Skin of body (tissue), 1 donor: ENCODE measurements at regions not wholly inside any gene's neighbourhood (a gene's known extent, or its start where the extent isn't known, plus 50 kb on each side); places are given as distances from the start of the nearest gene placed in this dataset.

Experiments used
- DNase-seq: peaks from one replicate; lab custom pipeline; 2025; lab: John Stamatoyannopoulos, UW

DNA sequence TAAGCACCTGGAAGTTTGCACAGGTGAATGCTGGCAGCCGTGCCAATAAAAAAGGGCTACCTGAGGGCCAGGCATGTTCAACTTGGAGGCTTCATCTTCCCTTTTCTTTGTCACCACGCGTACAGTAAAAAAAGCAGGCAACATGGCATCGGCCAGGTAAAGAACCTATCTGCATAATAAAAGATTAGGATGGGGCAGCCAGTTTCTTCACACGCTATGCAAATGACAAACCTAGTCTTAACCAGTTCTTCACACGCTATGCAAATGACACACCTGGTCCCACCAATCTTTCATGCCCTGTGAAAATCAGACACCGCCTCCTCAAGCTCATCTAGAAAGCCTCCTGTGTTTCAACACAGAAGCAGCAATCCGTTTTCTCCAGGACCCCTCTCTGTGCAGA lies 413.4 kb downstream of the HLX start:
- DNase-seq: no peak

DNA sequence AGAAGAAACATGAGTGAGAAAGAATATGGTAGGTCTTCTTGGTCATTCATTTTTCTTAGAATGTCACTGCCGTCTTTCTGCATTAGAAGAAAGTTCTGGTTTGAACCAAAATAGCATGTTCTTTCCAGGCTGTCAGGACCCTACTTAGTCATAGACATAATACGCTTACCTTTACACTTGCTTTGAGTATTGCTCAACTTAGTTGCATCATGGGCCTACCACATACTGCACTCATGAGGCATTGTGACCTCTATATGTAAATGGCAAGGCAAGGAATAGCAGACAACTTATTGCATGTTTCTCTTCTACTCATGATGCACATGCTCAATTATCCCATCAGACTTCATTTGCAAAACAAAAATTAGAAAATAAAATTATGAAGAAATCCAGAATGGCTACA lies 415.0 kb downstream of the HLX start:
- no peak for DNase-seq

DNA sequence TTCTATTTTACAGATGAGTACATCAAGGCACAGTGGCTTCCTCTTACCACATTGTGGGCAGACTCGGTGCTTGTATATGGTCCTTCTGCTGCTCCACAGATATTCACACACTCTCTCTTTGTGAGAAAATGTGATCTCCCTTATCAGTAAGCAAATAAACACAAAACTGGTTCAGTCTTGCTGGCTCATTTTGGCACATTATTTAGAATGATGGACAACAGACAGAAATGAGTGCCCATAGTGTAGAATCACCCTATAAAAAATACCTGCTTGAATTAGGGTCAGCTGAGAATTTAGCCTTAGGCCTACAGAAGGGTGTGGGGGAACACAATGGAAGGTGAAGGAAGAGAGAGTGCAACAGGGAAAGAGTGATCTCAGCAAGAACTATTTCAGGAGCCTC lies 423.1 kb downstream of the HLX start:
- DNase-seq: no peak

DNA sequence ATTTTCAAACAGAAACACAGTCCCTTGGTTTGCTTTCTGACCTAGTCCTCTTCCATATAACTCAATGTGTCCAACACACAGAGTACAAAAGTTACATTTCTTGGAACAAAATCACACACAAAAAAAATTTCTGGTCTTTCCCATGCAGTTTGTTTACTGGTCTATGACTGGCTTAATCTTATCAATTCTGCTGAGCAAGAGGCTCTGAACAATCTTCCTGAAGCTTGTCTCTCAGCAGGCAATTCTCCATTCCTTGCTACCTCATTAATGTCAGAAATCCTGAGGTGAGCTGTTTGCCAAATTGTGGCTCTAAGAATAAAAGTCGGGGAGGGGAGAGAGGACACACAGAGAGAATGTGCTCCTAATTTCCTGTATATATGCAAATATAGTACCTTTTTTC lies 423.6 kb downstream of the HLX start:
- DNase-seq: no peak

DNA sequence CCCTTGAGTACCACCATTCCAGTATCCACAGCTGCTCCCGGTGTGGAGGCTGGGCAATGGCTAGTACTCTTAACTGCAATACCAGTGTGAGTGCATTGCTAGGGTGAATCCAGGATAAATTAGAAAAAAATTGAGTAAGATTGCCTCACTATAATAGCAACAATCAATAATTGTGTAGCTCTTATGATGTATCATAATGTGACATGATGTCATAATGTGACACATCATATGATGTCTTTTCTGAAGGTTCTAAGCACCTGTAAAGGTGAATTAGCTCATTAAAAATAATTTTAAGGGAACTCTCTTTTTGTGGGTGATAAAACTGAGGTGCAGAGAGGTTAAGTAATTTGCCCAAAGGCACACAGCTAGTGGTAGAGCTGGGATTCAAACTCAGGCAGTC lies 424.4 kb downstream of the HLX start:
- DNase-seq: no peak

DNA sequence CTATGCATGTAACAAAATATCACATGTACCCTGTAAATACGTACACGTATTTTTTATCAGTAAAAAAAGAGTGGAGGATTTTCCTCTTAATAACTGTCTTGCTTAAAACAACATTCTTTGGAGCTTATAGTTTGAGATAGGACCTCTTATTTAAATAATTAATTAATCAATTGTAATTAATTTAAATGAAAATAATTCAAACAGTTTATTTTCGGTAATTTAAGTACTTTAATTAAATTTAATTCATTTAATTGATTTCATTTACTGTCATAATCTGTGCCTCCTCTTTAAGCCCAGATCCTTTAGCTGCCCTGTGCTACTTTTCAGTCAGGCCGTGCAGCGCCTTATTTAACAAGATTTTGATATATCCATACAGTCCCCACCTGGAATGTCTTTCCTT lies 427.0 kb downstream of the HLX start:
- no peak for DNase-seq

DNA sequence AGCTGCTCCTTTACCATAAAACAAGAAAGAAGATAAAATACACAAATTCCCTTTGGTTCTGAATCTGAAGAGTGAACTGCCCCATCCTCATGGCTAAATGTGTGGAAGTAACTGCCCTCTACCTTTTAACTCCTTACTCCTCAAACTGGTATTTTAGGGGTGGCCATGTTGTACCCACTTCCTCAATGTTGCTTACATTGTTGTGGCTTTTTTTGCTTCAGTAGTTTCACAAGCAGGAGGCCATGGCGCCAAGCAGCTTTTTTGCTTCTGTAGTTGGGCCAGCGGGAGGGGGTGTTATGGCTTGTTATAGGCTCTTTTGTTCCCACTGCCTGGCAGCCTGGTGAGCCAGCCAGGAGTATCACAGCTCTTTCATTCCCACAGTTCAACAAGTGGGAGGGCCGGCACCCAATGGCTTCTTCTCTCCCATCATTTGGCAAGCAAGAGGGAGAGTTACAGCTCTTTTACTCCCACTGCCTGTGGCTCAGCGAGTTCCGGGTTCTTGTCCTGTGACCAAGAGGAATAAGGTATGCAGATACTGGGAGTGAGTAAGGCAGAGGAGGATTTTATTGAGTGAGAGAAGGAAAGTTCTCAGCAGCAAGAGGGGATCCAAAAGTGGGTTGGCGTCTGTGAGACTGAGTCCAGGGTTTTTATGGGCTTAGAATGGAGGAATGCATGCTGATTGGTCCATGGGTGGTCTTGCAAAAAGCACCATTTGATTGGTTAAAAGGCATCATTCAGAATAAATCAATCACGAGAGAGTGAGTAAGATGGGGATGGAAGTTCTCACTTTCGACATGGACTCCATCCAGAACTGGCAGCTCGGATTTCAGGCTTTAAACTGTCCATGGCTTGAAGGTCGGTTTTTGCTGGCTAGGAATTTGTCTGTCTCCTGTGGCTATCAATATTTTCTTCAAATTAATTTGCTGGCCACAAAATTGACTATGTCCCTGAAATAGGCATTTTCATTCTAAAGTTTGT lies 429.6 kb downstream of the HLX start:
- no peak for DNase-seq

- DNase-seq: no peak
Observed at GRCh38 chr1:221309723-221310122, 430.5 kb downstream of the HLX start.

GRCh38 chr1:221310180-221310579 lies 430.9 kb downstream of the HLX start:
- no peak for DNase-seq

DNA sequence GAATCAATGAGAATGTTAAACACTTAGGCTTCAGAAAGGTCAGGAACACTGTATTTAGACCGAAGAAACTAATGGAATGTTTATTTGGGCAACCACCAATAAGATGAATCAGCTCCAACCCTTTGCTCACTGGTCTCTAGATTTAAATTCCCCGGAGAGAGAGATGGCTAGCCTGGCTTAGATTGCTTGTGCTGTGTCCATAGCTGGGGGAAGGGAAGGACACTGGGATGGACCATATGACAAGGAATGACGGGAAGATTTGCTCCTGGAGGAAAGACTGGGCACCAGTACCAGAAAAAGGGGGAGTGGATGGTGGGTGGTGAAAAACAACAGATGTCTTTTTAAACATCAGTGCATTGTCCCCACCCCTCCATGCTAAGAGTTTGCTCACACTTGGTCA lies 426.6 kb downstream of the DUSP10 start:
- DNase-seq: no peak

GRCh38 chr1:221316491-221317056 lies 425.3 kb downstream of the DUSP10 start:
- DNase-seq: no peak

- DNase-seq: no peak
Observed at GRCh38 chr1:221317537-221317936, 424.4 kb downstream of the DUSP10 start.

GRCh38 chr1:221327954-221328353 lies 413.9 kb downstream of the DUSP10 start:
- no peak for DNase-seq

- DNase-seq: no peak
Observed at GRCh38 chr1:221328371-221328770, 413.5 kb downstream of the DUSP10 start.

DNA sequence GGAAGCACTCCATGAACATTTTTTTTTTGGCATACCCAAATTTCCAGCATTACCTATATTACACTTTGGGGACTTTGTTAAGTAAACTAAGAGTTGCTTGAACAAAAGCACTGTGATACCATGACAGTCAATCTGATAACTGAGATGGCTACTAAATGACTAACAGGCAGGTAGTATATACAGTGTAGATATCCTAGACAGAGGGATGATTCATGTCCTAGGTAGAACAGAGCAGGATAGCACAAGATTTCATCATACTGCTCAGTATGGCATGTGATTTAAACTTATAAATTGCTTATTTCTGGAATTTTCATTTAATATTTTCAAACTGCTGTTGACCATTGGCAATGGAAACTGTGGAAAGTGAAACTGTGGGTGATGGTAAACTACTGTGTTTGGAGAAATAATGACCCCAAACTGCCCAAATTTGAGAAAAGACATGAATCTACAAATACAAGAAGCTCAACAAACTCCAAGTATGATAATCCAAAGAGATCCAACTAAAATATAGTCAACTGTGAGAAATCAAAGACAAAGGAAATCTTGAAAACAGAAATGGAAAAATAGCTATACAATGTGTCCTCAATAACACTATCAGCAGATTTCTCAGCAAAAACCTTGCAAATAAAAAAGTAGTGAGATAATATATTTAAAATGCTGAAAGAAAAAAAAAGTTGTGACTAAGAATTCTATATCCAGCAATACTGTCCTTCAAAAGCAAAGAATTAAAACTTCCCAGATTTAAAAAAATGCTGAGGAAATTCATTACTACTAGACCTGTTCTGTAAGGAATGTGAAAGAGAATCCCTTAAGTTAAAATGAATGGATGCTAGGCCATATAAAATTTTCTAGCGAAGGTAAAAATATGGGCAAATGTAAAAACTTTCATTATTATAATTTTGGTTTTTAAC lies 410.4 kb downstream of the DUSP10 start:
- DNase-seq: no peak

DNA sequence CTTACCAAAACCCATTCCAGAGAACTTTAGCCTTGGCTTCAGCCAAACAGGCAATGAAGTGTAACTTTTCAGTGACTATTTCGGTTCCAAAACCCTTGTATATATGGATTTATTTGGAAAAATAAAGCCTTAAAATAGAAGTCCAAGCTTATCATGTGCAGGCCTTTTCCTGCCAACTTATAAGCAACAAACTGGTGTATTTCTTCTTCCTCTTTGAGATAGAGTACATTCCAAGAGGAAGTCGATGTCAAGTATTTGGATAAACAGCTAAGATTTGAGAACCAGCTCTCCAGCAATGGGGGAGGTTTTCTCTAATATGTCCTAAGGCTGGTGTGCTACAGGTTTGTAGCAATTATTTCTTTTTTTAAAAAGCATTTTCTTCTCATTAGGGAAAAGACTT lies 407.8 kb downstream of the DUSP10 start:
- DNase-seq: no peak

- no peak for DNase-seq
Observed at GRCh38 chr1:221335161-221336101, 406.5 kb downstream of the DUSP10 start.

- no peak for DNase-seq
Observed at GRCh38 chr1:221336126-221336525, 405.8 kb downstream of the DUSP10 start.

DNA sequence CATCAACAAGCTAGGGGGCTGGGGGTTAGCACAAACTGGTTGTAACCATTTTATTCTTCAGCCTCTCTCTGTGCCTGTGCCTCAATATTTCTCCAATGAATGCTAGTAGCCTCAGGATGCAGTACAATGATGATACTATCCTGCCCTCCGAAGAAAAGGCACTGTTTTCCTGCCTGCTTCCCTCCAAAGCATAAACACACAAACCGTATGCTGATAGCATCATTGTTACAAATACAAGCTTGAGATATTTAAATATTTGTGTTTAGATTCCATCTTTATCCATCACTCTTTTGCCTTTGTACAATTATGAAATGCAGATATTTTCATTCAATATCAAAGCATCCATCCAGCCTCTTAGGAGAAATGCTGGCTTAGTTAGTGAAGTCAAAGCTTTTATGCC lies 404.8 kb downstream of the DUSP10 start:
- no peak for DNase-seq

GRCh38 chr1:221343136-221343535 lies 398.8 kb downstream of the DUSP10 start:
- no peak for DNase-seq

DNA sequence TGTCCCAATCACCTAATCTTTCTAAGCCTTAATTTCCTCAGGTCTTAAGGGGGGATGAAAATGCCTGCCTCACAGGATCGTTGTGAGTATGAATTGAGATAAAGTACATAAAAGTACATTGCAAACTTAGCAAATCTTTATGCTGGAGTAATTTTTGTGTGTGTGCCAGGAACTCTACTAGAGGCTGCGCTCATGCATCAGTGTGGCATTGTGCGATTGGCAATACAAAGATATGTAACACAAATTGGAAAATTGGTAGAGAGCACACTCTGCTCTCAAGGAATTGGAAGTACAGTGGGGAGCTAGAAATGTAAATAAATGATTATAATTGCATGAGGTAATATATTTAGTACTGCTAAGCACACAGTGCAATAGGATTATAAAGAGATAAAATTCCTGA lies 398.3 kb downstream of the DUSP10 start:
- DNase-seq: no peak
